ENCODE measurements at regions not wholly inside any gene's neighbourhood (a gene's known extent, or its start where the extent isn't known, plus 50 kb on each side); places are given as distances from the start of the nearest gene placed in this dataset.

DNA sequence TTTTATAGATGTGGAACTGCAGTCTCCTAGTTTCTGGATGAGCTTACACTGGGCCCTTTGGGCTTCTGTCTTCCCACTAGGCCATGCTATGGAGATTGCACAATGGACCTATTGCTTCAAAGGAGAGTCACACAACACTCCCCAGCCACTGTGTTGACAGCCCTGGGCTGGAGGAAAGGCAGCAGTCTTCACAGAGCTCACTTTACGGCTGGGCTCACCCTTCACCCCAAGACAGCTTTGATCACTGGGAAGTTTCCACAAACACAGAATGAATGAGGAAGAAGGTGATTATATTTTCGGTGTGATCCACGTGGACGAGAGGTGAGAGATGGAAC, 92.7 kb upstream of the GDF10 start:
- TF ChIP-seq EZH2 (IDR thresholded peaks at IDR 0.05; ENCODE audit: low read length), result no peak
- TF ChIP-seq, protein P1, sequence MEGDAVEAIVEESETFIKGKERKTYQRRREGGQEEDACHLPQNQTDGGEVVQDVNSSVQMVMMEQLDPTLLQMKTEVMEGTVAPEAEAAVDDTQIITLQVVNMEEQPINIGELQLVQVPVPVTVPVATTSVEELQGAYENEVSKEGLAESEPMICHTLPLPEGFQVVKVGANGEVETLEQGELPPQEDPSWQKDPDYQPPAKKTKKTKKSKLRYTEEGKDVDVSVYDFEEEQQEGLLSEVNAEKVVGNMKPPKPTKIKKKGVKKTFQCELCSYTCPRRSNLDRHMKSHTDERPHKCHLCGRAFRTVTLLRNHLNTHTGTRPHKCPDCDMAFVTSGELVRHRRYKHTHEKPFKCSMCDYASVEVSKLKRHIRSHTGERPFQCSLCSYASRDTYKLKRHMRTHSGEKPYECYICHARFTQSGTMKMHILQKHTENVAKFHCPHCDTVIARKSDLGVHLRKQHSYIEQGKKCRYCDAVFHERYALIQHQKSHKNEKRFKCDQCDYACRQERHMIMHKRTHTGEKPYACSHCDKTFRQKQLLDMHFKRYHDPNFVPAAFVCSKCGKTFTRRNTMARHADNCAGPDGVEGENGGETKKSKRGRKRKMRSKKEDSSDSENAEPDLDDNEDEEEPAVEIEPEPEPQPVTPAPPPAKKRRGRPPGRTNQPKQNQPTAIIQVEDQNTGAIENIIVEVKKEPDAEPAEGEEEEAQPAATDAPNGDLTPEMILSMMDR (optimal IDR thresholded peaks at IDR 0.05 in 1 of 3, IDR thresholded peaks at IDR 0.05 in 1 of 3, conservative IDR thresholded peaks at IDR 0.05 in 1 of 3; ENCODE audit: extremely low read depth in 1 of 3, insufficient read depth in 2 of 3, low read length in 3 of 3), result no peak
- H2AFZ ChIP-seq (ENCODE audit: control insufficient read depth, low read length), result no peak overlapping the region
- H3K4me1 ChIP-seq (ENCODE audit: control insufficient read depth, extremely low read depth, insufficient read depth, low read length), result no peaks in the 10 kb centered on the region
- no peaks in the 10 kb centered on the region for H3K36me3 ChIP-seq (ENCODE audit: control insufficient read depth in 2 of 2, extremely low read depth in 1 of 2, insufficient read depth in 2 of 2, low read length in 2 of 2)
- no peaks in the 10 kb centered on the region for H3K9me3 ChIP-seq (ENCODE audit: control insufficient read depth, low read depth, low read length)
- no peak overlapping the region for H3K27ac ChIP-seq (ENCODE audit: control insufficient read depth, insufficient read depth, low read length)
- no peaks in the 10 kb centered on the region for H4K20me1 ChIP-seq (ENCODE audit: control insufficient read depth, extremely low read depth, insufficient read depth, low read length)
- no peaks in the 10 kb centered on the region for H3K27me3 ChIP-seq (ENCODE audit: control insufficient read depth, extremely low read depth, insufficient read depth, low read length)
- no peak overlapping the region for H3K9ac ChIP-seq (ENCODE audit: control insufficient read depth, extremely low read depth, insufficient read depth, low read length)
- FAIRE-seq, result no peak
- H3K4me2 ChIP-seq (ENCODE audit: control insufficient read depth, extremely low read depth, insufficient read depth, low read depth, low read length), result no peak overlapping the region
- no peaks in the 10 kb centered on the region for H3K79me2 ChIP-seq (ENCODE audit: control insufficient read depth, insufficient read depth, low read length)
- dilution Hi-C loops (cut with MboI; ENCODE audit: extremely low pct_ligation_motif_present, low sequenced_read_pairs), result no loop called here
- H3K4me3 ChIP-seq (ENCODE audit: control insufficient read depth in 2 of 3, extremely low read depth in 1 of 3, insufficient read depth in 2 of 3, low read depth in 1 of 3, low read length in 3 of 3), result no peak overlapping the region
- H3K9me1 ChIP-seq (ENCODE audit: control insufficient read depth, extremely low read depth, insufficient read depth, low read length), result no peaks in the 10 kb centered on the region
- DNase-seq (ENCODE audit: low read depth, low spot score), result no peak

GRCh38 chr10:47207894-47208469, 92.0 kb upstream of the GDF10 start:
- dilution Hi-C loops (cut with MboI; ENCODE audit: extremely low pct_ligation_motif_present, low sequenced_read_pairs), result no loop called here
- H3K36me3 ChIP-seq (ENCODE audit: control insufficient read depth in 2 of 2, extremely low read depth in 1 of 2, insufficient read depth in 2 of 2, low read length in 2 of 2), result no peaks in the 10 kb centered on the region
- no peak overlapping the region for H3K27ac ChIP-seq (ENCODE audit: control insufficient read depth, insufficient read depth, low read length)
- no peaks in the 10 kb centered on the region for H3K4me1 ChIP-seq (ENCODE audit: control insufficient read depth, extremely low read depth, insufficient read depth, low read length)
- TF ChIP-seq EZH2 (IDR thresholded peaks at IDR 0.05; ENCODE audit: low read length), result no peak
- TF ChIP-seq, protein P1 (optimal IDR thresholded peaks at IDR 0.05 in 1 of 3, IDR thresholded peaks at IDR 0.05 in 1 of 3, conservative IDR thresholded peaks at IDR 0.05 in 1 of 3; ENCODE audit: extremely low read depth in 1 of 3, insufficient read depth in 2 of 3, low read length in 3 of 3), result no peak
- no peaks in the 10 kb centered on the region for H3K79me2 ChIP-seq (ENCODE audit: control insufficient read depth, insufficient read depth, low read length)
- no peak overlapping the region for H3K4me3 ChIP-seq (ENCODE audit: control insufficient read depth in 2 of 3, extremely low read depth in 1 of 3, insufficient read depth in 2 of 3, low read depth in 1 of 3, low read length in 3 of 3)
- H3K9ac ChIP-seq (ENCODE audit: control insufficient read depth, extremely low read depth, insufficient read depth, low read length), result no peak overlapping the region
- no peak overlapping the region for H2AFZ ChIP-seq (ENCODE audit: control insufficient read depth, low read length)
- no peaks in the 10 kb centered on the region for H3K27me3 ChIP-seq (ENCODE audit: control insufficient read depth, extremely low read depth, insufficient read depth, low read length)
- H3K9me1 ChIP-seq (ENCODE audit: control insufficient read depth, extremely low read depth, insufficient read depth, low read length), result no peaks in the 10 kb centered on the region
- no peak overlapping the region for H3K4me2 ChIP-seq (ENCODE audit: control insufficient read depth, extremely low read depth, insufficient read depth, low read depth, low read length)
- no peaks in the 10 kb centered on the region for H3K9me3 ChIP-seq (ENCODE audit: control insufficient read depth, low read depth, low read length)
- no peak for FAIRE-seq
- H4K20me1 ChIP-seq (ENCODE audit: control insufficient read depth, extremely low read depth, insufficient read depth, low read length), result no peaks in the 10 kb centered on the region
- no peak for DNase-seq (ENCODE audit: low read depth, low spot score)
